GM12892 (cell line): ENCODE measurements at regions not wholly inside any gene's neighbourhood (a gene's known extent, or its start where the extent isn't known, plus 50 kb on each side); places are given as distances from the start of the nearest gene placed in this dataset.

ENCODE experiments used
- POLR2A ChIP-seq: IDR thresholded peaks from 2 replicates; pipeline ENCODE4 v1.6.1; 2011; ENCODE audit warnings: low read depth, low read length, control low read depth
- POLR2AphosphoS5 ChIP-seq: IDR thresholded peaks from 2 replicates; pipeline ENCODE4 v1.6.1; 2011; ENCODE audit warnings: low read depth, low read length, control low read depth
- TAF1 ChIP-seq: IDR thresholded peaks from 2 replicates; pipeline ENCODE4 v1.6.1; 2011; ENCODE audit warnings: low read depth, mild to moderate bottlenecking, control low read depth, low read length, borderline replicate concordance

DNA sequence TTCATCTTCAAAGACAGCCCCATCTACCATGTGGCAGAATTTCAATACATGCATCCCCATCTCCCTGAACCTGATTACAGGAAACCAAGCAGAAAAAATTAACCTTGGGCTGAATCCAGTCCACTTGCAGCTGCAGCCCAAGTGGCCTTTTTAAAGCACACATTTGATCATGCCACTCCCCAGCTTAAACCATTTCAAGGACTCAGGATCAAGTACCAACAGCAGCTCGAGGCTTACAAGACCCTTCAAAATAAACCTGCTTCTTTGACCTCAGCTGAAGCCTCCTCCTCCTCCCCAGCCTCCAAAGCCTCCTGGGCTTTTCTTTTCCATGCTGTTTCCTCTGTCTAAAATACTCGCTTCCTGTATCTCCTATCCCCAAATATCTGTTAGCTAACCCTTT, 50.7 kb upstream of the KIT start:
- no peak for TF ChIP-seq POLR2AphosphoS5
- no peak for TF ChIP-seq POLR2A
- no peak for TF ChIP-seq TAF1
